Left ventricle myocardium inferior (tissue), 1 donor: ENCODE measurements at regions not wholly inside any gene's neighbourhood (a gene's known extent, or its start where the extent isn't known, plus 50 kb on each side); places are given as distances from the start of the nearest gene placed in this dataset.

ENCODE experiments used
- DNase-seq: peaks from one replicate; pipeline ENCODE4 v3.0.0-alpha.2; 2020
- H3K27ac ChIP-seq: fragments of 200-600 bp; replicated peaks from 2 replicates; pipeline ENCODE4 v1.8.0; 2021
- H3K27me3 ChIP-seq: fragments of 200-600 bp; 2 replicates; pipeline ENCODE4 v1.8.0; 2021; ENCODE audit warnings: low read depth
- H3K36me3 ChIP-seq: fragments of 200-600 bp; 2 replicates; pipeline ENCODE4 v1.8.0; 2021
- H3K4me1 ChIP-seq: fragments of 200-600 bp; 2 replicates; pipeline ENCODE4 v1.8.0; 2021
- H3K4me3 ChIP-seq: fragments of 200-600 bp; 2 replicates; pipeline ENCODE4 v1.8.0; 2021; ENCODE audit warnings: mild to moderate bottlenecking, moderate library complexity
- H3K9me3 ChIP-seq: fragments of 200-600 bp; replicated peaks from 2 replicates; pipeline ENCODE4 v1.8.0; 2021
- CTCF ChIP-seq: fragments of 200-600 bp; IDR thresholded peaks from 2 replicates; pipeline ENCODE4 v1.8.0; 2021; ENCODE audit warnings: antibody characterized with exemption, mild to moderate bottlenecking, borderline replicate concordance
- intact Hi-C: fragments of 100-400 bp; cut with micrococcal nuclease; formaldehyde crosslinking; loops from one replicate; pipeline ENCODE4 v1.11.0; 2022
- donor health status: DM: no; HTN: yes; CAD: no; lungs with severe emphysema.

GRCh38 chr5:4104831-4105597 lies 509.4 kb downstream of the IRX1 start:
- Histone ChIP-seq H3K27me3 (no peaks in the 10 kb centered on the region), H3K4me3 (no peak overlapping the region), H3K36me3 (no peaks in the 10 kb centered on the region), H3K4me1 (peaks cover 14% of the 10 kb centered on the region), H3K9me3 (no peaks in the 10 kb centered on the region), H3K27ac (no peak overlapping the region)
- intact Hi-C loops = no loop called here
- no peak for TF ChIP-seq CTCF
- DNase-seq = no peak

GRCh38 chr5:4108690-4109089 lies 513.1 kb downstream of the IRX1 start:
- intact Hi-C loops = no loop called here
- DNase-seq = no peak
- Histone ChIP-seq H3K27me3 (no peaks in the 10 kb centered on the region), H3K27ac (no peak overlapping the region), H3K4me1 (no peaks in the 10 kb centered on the region), H3K36me3 (no peaks in the 10 kb centered on the region), H3K9me3 (no peaks in the 10 kb centered on the region), H3K4me3 (no peak overlapping the region)
- no peak for TF ChIP-seq CTCF

GRCh38 chr5:4113426-4113825 lies 517.8 kb downstream of the IRX1 start:
- TF ChIP-seq CTCF = no peak
- Histone ChIP-seq H3K4me3 (no peak overlapping the region), H3K27ac (no peak overlapping the region), H3K4me1 (no peaks in the 10 kb centered on the region), H3K27me3 (no peaks in the 10 kb centered on the region), H3K36me3 (no peaks in the 10 kb centered on the region), H3K9me3 (no peaks in the 10 kb centered on the region)
- DNase-seq = no peak
- intact Hi-C loops = no loop called here

GRCh38 chr5:4113905-4114304 lies 518.3 kb downstream of the IRX1 start:
- Histone ChIP-seq H3K4me1 (no peaks in the 10 kb centered on the region), H3K9me3 (no peaks in the 10 kb centered on the region), H3K27ac (no peak overlapping the region), H3K36me3 (no peaks in the 10 kb centered on the region), H3K27me3 (no peaks in the 10 kb centered on the region), H3K4me3 (no peak overlapping the region)
- DNase-seq = no peak
- intact Hi-C loops = no loop called here
- TF ChIP-seq CTCF = no peak

- no peak for TF ChIP-seq CTCF
- Histone ChIP-seq H3K27me3 (no peaks in the 10 kb centered on the region), H3K4me3 (no peak overlapping the region), H3K27ac (no peak overlapping the region), H3K36me3 (no peaks in the 10 kb centered on the region), H3K4me1 (no peaks in the 10 kb centered on the region), H3K9me3 (no peaks in the 10 kb centered on the region)
- intact Hi-C loops = no loop called here
- DNase-seq = no peak
Measured at GRCh38 chr5:4114452-4114851, 518.8 kb downstream of the IRX1 start.
